Osteocyte (in vitro differentiated cells): ENCODE measurements at regions not wholly inside any gene's neighbourhood (a gene's known extent, or its start where the extent isn't known, plus 50 kb on each side); places are given as distances from the start of the nearest gene placed in this dataset.

Experiments used
- DNase-seq: peaks from one replicate; pipeline ENCODE4 v3.0.0; 2021; ENCODE audit warnings: mixed read lengths; ENCODE audit not compliant: unreplicated experiment; ENCODE audit errors: extremely low spot score
- H3K27ac Mint-ChIP-seq: one replicate; pipeline ENCODE4 v1.8.0; 2021; ENCODE audit warnings: mild to moderate bottlenecking, mixed read lengths; ENCODE audit not compliant: unreplicated experiment
- H3K27me3 Mint-ChIP-seq: one replicate; pipeline ENCODE4 v1.8.0; 2021; ENCODE audit warnings: mixed read lengths; ENCODE audit not compliant: unreplicated experiment
- H3K36me3 Mint-ChIP-seq: one replicate; pipeline ENCODE4 v1.8.0; 2021; ENCODE audit warnings: mixed read lengths; ENCODE audit not compliant: unreplicated experiment
- H3K4me1 Mint-ChIP-seq: one replicate; pipeline ENCODE4 v1.8.0; 2021; ENCODE audit warnings: mixed read lengths; ENCODE audit not compliant: unreplicated experiment
- H3K4me3 Mint-ChIP-seq: one replicate; pipeline ENCODE4 v1.8.0; 2021; ENCODE audit warnings: mild to moderate bottlenecking, moderate library complexity, mixed read lengths; ENCODE audit not compliant: unreplicated experiment
- H3K9me3 Mint-ChIP-seq: one replicate; pipeline ENCODE4 v1.8.0; 2021; ENCODE audit warnings: mixed read lengths; ENCODE audit not compliant: unreplicated experiment
- TF ChIP-seq, protein P1 (sequence below): fragments of 200-600 bp; sonication (generic); IDR thresholded peaks from 2 replicates; pipeline ENCODE4 v1.5.0; 2021; ENCODE audit warnings: antibody characterized with exemption, mild to moderate bottlenecking, moderate library complexity

DNA sequence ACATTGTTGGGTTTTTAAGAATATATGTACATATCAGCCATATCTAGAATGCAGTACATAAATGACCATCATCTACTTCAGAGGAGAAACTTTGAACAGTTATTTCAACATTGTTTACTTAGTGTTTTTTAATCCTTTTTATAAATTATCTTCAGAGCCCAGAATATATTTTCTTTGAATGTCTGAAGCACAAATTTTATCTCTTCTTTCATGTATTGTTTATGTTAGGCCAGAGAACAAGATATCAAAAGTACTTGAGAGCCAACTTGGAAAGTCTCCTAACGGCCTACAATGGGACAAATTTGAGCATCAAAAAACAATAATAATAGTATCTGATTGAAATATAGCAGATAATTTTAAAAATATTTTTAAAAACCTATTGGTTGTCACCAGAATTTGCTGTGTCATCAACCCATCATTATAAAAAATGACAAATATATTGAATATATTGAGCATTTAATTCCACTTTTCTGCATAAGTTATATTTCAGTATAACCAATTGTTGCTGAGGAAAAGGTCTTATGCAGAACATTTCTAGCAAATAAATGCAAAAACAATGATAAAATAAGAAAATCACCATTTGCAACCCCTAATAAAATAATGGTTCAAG lies 67.5 kb upstream of the CCNG1 start:
- peaks cover 8% of the 10 kb centered on the region for H3K27me3 Mint-ChIP-seq
- H3K27ac Mint-ChIP-seq, result no peak overlapping the region
- no peaks in the 10 kb centered on the region for H3K36me3 Mint-ChIP-seq
- H3K9me3 Mint-ChIP-seq, result no peaks in the 10 kb centered on the region
- no peak overlapping the region for H3K4me3 Mint-ChIP-seq
- DNase-seq, result no peak
- no peaks in the 10 kb centered on the region for H3K4me1 Mint-ChIP-seq
- TF ChIP-seq, protein P1, sequence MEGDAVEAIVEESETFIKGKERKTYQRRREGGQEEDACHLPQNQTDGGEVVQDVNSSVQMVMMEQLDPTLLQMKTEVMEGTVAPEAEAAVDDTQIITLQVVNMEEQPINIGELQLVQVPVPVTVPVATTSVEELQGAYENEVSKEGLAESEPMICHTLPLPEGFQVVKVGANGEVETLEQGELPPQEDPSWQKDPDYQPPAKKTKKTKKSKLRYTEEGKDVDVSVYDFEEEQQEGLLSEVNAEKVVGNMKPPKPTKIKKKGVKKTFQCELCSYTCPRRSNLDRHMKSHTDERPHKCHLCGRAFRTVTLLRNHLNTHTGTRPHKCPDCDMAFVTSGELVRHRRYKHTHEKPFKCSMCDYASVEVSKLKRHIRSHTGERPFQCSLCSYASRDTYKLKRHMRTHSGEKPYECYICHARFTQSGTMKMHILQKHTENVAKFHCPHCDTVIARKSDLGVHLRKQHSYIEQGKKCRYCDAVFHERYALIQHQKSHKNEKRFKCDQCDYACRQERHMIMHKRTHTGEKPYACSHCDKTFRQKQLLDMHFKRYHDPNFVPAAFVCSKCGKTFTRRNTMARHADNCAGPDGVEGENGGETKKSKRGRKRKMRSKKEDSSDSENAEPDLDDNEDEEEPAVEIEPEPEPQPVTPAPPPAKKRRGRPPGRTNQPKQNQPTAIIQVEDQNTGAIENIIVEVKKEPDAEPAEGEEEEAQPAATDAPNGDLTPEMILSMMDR, result no peak

DNA sequence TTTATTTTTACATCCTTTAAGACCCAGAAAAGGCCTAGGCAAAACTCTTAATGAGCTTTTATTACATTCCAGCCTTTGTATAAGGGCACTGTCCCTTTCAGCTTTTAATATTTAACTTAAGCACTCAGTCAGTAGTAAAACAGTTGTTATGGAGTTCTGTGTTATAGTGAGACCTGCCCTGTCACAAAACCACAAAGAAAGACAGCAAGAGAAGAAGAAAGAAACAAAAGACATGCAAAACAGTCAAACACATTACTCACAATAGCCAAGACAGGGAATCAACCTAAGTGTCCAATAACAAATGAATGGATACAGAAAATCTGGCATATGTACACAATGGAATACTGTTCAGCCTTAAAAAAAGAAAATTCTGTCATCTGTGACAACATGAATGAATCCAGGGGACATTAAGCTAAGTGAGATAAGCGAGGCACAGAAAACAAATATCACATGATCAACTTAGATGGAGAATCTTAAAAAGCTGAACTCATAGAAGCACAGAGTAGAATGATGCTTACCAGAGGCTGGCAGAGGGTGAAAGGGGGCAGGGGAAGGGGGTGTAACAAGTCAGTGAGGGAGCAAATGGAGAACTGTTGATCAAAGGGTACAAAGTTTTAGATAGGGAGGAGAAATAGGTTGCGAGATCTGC lies 63.8 kb upstream of the CCNG1 start:
- H3K27me3 Mint-ChIP-seq, result peaks cover 17% of the 10 kb centered on the region
- TF ChIP-seq, protein P1, result no peak
- no peaks in the 10 kb centered on the region for H3K36me3 Mint-ChIP-seq
- no peaks in the 10 kb centered on the region for H3K4me1 Mint-ChIP-seq
- H3K27ac Mint-ChIP-seq, result no peak overlapping the region
- H3K4me3 Mint-ChIP-seq, result no peak overlapping the region
- H3K9me3 Mint-ChIP-seq, result no peaks in the 10 kb centered on the region
- DNase-seq, result no peak

DNA sequence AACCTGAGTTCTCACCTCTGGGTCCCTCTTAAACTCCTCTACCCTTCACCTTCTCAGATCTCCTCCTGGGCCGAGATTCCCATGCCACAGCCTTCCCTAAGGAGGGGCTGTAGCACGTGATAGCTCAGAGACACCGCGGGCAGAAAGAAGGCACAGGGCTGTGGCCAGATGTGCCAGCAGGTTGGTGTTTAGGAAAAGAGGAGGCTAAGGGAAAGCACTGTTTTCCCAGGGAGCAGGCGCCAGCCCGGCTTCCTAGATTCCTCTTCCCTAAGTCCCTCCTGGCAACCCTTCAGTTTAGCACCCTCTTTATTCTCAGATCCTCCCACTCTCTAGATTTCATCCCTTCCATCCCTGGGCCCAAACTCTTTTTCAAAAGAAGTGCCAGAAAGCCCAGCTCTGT lies 59.4 kb upstream of the CCNG1 start:
- Mint-ChIP-seq H3K27ac (no peak overlapping the region), H3K9me3 (no peaks in the 10 kb centered on the region), H3K4me3 (no peak overlapping the region), H3K4me1 (peaks cover 6% of the 10 kb centered on the region), H3K27me3 (peaks cover 15% of the 10 kb centered on the region), H3K36me3 (no peaks in the 10 kb centered on the region)
- TF ChIP-seq, protein P1, result no peak
- DNase-seq, result no peak

DNA sequence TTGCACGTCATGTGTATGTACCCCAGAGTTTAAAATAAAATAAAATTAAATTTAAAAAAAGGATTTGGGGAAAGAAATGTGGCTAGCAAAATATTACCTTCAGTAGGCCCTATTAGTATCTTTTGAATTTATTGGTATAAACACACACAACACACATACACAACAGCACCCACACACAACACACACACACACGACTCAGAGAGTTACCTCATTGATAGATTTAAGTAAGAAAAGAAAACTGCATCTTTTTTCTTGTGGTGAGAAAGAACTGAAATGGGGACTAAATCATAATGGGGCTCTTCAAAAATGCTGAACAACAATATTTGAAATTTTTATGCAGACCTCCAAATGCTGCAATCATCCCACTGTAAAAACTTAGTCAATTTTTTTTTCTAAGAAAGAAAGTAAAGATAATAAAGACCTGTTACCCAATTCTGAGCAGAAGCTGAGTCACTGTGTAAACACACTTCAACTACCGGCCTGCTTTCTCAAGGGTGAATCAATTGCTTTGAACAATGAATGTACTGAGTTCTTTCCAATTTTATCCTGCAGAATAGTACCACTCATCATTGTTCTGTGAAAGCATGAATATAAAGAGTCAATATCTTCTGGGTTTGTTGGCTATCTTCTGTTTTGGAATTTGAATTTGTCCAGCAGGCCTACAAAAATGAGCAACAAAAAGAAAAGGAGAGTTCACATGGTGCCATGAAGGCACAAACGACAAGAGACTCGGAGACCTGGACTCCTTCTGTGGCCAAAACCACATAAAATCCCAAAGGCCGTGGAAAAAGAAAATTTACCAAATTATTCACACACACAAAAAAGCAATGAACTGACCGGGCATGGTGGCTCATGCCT lies 57.9 kb upstream of the CCNG1 start:
- TF ChIP-seq, protein P1, result no peak
- peaks cover 10% of the 10 kb centered on the region for H3K27me3 Mint-ChIP-seq
- no peak overlapping the region for H3K4me3 Mint-ChIP-seq
- no peak for DNase-seq
- H3K4me1 Mint-ChIP-seq, result peaks cover 6% of the 10 kb centered on the region
- no peaks in the 10 kb centered on the region for H3K9me3 Mint-ChIP-seq
- H3K36me3 Mint-ChIP-seq, result no peaks in the 10 kb centered on the region
- no peak overlapping the region for H3K27ac Mint-ChIP-seq

DNA sequence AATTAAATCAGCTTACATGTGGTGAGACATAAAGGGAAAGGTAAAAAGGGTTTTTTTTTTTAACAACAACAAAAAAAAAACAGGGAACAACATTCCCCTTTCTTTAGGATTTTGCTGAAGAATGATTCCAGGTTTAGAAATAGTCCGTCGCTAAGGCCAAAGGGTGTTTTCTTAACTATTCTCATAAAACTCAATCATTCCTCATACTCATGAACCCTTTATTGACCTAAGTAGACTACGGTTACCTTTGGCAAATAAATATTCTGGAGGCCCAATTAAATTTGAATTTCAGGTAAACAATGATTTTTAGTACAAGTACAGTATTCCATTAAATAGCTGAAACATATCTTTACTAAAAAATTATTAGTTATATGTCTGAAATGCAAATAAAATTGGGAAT lies 55.6 kb upstream of the CCNG1 start:
- H3K27me3 Mint-ChIP-seq, result peaks cover 17% of the 10 kb centered on the region
- H3K4me1 Mint-ChIP-seq, result peaks cover 6% of the 10 kb centered on the region
- DNase-seq, result no peak
- no peaks in the 10 kb centered on the region for H3K36me3 Mint-ChIP-seq
- H3K4me3 Mint-ChIP-seq, result no peak overlapping the region
- TF ChIP-seq, protein P1, result no peak
- no peaks in the 10 kb centered on the region for H3K9me3 Mint-ChIP-seq
- no peak overlapping the region for H3K27ac Mint-ChIP-seq
